HG02943 (cell line): ENCODE measurements at regions not wholly inside any gene's neighbourhood (a gene's known extent, or its start where the extent isn't known, plus 50 kb on each side); places are given as distances from the start of the nearest gene placed in this dataset.
"Not testable (repeated sequence)": the region's sequence is repeated elsewhere in the genome, so short reads cannot be mapped to it uniquely, and the experiment has no call there.

ENCODE experiments used
- ATAC-seq: cut with Tn5 transposase; IDR thresholded peaks from one replicate; pipeline ENCODE4 v1.9.1; 2021; ENCODE audit warnings: mild to moderate bottlenecking, low read depth, moderate library complexity; ENCODE audit not compliant: unreplicated experiment

DNA sequence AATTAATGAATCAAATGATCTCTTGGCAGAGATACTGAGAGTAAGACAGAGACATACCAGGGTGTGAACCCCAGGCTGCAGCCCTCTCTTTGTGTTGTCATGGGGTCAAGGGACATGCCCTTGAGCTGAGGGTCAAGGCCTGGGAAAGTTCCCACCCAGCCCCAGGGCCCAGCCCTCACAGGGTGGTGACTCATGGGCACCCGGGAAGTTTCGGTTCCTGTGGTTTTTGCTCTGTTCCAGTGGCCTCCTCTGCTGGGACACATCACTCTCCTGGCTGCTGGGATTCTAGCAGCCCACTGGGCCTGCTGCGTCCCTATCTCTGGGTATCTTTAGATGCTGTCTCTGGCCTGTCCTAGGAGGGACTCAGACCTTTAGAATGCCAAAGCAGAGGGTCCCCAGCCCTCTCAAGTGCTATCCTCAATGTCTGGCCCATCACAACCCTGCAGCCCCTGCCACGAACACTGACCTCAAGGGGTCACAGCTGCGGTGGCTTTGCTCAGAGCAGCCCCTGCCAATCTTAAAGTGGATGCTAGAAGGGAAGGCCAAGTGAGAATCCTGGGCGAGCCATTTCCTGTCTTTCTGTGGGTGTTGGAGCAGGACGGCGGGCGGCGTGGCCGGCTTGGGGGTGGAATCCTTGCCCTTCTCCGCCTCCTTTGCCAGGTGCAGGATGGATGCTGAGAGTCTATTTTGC, 148.4 kb upstream of the TLE3 start:
- no peak for ATAC-seq

DNA sequence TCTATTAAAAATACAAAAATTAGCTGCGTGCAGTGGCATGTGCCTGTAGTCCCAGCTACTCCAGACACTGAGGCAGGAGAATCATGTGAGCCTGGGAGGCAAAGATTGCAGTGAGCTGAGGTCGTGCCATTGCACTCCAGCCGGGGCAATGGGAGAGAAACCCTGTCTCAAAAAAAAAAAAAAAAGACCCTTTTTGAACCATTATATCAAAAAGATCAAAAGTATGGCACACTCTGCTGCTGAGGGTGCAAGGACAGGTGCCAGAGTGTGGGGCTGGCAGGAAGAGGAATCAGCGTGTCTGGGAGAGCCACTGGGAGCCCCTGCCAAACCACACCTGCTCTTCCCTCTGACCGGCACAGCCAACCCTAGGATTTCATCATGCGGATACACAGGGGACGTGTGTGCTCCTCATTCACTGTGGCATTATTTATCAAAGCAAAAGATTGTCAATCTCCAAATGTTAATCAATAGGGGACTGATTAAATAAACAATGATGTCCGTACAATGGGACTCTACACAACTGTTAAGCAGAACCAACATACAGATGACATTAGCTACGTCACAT, 147.3 kb upstream of the TLE3 start:
- no peak for ATAC-seq

DNA sequence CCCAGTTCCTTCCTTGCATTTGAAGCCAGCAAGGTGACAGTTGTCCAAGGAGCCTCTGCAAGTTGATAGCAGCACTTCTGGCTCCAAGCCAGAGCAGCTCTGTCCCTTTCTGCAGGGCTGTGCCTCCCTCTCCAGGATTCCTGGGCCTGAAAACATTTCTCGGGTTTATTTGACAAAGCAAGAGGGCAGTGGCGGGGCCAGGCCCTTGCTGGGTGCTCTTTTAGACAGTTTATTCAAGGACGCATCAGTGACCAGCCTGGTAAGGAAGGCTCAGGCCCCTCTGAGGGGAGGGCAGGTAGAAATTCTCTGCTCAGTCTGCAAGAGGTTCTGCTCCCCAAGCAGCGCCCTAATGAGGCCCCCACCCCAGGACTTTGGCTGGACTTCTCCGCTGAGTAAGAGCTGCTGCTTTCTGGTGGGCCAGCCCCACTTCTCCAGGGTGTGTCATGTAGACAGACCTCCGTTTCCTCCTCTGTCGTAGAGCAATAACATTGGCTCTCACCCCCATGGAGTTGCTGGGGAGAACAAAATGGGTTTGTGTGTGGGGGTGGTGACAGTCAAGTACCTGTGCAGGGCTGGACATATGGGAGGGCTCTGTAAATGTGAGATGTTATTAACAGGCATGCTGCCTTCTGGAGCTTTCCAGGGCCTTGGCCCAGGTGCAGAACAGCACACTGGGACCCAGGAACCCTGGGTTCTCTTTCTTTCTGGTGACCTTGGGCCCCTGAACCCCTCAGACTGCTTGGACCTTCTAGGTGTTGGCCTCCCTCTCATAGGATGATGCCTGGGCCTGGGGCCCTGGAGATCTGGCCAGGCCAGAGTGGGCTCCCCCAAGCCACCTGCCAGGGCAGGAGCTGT, 146.2 kb upstream of the TLE3 start:
- no peak for ATAC-seq

DNA sequence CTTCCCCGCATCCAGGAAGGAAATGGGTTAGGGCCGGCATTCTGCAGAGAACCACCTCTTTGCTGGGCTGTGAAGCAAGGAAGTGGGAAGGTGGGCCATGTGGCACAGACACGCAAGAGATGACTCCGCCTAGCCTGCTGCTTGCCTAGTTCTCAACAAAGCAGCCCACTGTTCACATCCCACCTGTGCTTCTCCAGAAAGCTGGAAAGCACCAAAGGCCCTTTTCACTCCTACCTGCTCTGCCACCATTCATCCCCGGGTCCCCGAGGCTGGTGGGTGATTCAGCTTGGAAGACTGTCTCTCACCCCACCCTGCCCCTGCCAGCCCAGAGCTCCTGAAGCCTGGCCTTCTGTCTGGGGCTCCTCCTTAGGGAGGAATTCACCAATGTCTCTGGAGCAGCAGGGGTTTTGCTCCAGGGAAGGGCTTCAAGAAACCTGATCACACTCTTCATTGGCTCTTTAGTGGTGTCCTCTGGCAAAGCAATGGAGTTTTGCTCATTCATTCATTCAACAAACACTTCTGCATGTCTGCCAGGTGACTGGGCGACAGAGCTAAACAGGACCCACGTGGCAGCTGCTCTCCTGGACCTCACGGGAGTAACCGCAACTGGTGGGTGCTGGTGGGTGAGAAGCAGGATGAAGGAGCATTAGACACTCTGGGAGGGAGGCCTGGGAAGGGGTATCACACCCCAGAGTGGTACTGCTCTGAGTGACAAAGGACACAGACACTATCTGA, 145.4 kb upstream of the TLE3 start:
- ATAC-seq: no peak

DNA sequence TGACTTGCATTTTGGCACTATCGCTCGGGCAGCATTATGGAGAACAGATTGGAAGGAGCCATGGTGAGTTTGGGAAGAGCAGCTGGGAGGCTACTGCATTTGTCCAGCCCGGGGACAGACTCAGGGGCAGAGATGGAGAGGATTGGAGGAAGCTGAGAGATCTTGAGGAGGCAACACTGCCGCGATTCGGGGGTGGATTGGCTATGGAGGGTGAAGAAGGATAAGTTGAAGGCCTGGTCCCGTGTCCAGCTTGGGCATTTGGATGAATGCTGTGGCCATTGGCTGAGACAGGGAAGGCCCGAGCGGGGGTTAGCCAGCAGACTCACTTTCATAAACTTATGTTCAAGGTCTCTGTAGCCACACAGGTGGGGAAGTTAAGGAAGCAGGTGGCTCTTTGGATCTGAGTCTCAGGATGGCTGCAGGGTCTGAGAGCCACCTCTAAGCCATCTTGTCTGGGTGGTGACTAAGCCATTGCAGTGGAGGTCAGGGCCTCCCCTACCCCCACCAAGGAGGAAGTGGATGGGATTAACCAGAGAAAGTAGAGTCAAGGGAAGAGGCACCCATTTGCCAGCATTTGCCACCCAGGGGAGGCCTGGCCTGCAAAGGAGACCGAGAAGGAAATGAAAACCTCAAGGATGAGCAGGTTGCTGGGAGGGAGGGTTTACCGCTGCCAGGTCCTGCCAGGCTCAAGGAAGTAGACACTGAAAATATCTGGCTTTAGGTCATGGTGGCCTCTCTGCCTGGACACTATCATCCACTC, 144.0 kb upstream of the TLE3 start:
- ATAC-seq: no peak

DNA sequence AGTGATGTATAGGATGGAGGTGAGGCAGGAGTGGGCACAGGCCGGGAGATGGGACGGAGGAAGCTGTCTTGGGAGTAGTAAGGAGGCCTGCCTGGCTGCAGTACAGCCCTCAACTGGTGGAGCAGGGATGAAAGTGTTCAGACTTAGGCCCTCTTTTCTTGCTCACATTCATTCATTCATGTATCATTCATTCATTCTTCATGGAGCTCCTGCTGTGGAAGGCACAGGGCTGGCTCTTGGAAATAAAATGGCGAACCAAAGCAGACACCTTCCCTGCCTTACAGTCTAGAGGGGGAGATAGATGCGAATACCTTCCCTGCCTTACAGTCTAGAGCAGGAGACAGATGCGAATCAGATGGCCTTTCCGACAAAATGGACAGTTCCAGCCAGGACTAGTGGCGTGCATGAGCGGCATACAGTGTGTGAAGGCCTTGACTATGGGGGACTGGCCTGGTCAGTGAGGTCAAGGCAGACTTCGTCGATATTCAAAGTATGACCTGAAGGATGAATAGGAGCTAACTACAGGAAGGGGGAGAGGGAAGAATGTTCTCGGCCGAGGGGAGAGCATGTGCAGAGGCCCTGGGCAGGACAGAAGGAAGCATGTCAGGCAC, 143.2 kb upstream of the TLE3 start:
- no peak for ATAC-seq

DNA sequence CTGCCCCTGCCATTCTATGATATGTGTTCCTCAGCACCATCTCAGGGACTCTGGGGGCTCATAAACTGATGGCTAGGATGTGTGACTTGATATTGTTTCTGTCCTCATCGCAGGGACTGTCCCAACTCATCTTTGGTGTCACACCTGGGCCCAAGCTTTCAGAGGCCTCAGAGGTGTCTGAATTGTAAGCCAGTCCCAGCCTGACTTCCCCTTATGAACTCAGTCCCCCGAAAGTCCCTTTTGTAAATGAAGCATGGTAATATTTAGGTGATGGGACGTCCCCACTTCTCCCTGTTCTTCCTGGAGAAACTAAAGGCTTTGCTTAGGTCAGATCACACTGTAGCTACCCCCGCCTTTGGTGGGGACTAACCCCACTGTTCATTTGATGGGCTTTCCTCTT, 142.4 kb upstream of the TLE3 start:
- ATAC-seq: no peak

DNA sequence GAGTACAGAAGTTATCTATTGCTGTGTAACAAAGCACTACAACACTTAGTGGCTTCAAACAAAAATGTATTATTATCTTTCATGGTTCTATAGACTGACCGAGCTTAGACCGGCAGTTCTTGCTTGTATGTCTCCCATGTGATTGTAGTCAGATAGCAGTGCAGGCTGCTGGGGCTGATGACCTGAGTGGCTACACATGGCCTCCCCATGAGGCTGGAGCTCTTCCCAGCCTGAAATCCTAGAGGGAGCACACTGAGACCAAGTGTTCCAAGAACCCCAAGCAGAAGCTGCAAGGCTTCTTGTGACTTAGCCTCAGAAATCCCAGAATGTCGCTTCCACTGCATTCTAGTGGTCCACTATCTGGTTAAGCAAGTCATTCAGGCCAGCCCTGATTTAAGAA, 141.2 kb upstream of the TLE3 start:
- no peak for ATAC-seq

DNA sequence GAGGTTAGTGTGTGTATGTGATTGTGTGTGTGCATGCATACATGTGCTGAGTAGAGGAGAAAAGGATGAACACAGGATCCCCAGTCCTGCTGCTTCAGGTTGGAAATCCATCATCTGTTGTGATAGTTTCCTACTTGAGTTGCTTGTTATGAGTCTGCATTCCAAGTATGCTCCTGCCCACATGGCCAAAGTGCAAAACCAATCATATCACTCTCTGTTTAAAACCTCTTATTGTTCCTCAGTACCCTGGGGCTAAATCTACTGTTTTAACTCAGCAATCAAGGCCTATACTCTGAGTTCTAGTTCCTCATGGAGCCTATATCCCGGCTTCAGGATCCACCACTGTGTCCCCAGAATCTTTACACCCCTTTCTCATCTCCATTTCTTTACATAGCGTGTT, 139.9 kb upstream of the TLE3 start:
- ATAC-seq: no peak

DNA sequence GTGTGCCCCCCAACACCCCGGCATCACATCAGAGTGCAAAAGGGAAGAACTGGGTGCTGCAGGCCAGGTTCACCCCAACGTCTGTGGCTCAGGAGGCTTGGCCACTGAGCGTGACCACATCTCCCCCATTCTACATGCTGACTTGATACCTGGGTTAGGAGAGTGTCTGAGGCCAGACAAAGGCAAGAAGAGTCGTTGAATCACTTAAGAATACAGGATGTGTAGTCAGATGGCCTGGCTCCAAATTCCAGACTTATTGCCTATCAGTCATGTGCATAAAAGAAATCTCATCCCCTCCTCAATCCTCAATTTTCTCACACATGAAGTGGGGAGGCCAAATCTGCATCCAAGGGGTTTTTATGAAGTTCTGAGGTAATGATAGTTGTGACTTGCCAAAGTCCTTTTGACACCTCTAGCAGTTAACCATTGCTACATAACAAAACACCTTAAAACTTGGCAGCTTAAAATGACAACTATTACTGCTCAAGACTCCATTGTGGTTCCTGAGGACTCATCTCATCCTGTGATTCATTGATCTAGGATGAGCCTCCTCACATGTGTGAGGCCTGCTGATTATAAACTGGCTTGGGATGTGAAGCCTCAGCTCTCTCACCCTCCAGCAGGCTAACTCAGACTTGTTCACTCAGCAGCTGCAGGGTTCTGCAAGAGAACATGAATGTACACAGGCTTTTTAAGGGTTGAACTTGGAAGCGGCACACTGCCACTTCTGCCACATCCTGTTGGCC, 138.8 kb upstream of the TLE3 start:
- ATAC-seq: no peak

DNA sequence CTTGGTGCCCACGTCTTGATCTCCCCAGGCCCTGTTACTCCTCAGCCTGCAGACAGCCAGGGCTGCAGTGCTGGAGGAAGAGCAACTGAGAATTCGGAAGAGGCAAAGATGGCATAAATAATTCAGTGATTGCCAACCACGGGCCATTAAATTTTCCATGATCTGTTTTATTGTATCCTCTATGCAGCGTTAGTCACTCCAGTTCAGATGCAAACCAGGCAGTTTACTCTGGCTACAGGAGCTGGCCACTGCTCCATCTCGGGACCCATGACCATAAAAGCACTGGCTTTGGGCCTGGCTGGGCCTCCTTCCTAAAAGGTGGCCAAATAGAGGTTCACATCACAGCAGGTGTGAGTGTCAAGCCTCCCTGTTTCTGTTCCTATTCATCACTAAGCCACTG, 137.6 kb upstream of the TLE3 start:
- no peak for ATAC-seq

DNA sequence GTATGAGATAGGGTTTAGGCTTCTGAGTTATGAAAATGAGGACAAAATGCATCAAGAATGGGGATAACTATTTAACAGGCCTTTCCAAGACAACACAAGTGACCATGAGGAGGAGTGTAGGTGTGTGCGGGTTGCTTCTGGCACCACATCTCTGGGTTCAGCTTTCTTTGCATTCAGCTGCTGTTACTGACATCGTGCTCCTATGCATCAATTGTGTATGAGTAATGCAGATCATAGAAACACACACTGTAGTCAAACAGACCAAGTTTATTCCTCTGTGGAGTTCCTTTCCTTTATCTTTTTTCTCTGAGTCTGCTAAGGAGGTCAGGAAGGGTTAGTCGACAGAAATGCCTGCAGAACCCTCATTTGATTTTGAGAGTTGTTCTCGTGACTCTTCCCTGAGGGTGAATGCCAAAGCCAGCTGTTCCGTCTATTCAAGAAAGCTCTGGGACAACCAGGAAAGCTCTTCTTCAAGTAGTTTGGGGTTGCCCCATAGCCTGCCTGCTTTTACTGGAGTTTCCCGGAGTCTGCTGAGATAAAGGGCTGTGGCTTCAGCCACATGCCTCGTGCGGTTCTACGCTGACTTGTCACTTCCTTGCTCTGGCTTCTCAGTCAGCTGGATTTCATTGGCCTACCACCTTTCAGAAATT, 136.7 kb upstream of the TLE3 start:
- no peak for ATAC-seq

DNA sequence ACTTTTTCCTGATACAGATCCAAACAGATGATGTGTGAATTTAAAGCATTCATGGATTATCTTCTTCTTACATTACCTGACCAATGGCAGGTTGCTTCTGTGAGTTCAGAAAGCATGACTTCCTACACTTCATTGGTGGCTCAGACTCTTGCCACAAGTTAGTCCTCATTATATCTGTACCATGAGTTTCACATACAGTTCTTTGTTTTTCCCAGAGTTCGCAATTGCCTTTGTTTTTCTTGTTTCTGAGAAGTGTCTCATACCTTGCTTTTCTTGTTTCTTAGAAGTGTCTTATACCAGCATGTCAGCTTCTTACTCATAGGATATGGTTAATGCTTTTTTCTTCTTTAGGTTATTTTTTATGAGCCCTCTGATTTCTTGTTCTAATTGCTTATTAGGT, 133.8 kb upstream of the TLE3 start:
- no peak for ATAC-seq

DNA sequence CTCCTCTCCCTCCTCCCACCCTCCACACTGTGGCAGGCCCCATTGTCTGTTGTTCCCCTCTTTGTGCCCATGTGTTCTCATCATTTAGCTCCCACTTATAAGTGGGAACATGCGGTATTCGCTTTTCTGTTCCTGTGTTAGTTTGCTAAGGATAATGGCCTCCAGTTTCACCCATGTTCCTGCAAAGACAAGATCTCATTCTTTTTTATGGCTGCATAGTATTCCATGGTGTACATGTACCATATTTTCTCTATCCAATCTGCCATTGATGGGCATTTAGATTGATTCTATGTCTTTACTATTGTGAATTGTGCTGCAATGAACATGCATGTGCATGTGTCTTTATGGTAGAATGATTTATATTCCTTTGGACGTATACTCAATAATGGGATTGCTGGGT, 130.2 kb upstream of the TLE3 start:
- ATAC-seq: not testable (repeated sequence)

DNA sequence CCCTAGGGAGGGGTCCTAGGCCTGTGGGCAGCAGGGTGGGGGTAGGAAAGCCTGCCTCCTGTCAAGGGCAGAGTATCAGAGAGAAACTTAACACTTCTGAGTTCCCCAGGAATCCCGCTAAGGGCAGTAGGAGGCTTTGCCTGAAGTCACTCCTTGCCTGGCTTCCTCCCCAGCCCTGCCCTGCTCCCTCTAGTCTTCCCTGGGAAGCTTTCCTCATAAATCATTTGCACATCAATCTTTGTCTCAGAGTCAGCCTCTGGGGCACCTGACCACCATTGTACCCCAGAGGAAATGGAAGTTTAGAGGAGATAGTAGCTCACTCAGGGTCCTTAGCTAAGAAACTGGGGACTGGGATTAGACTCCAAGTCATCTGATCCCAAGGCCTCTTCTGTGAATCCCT, 129.4 kb upstream of the TLE3 start:
- no peak for ATAC-seq

DNA sequence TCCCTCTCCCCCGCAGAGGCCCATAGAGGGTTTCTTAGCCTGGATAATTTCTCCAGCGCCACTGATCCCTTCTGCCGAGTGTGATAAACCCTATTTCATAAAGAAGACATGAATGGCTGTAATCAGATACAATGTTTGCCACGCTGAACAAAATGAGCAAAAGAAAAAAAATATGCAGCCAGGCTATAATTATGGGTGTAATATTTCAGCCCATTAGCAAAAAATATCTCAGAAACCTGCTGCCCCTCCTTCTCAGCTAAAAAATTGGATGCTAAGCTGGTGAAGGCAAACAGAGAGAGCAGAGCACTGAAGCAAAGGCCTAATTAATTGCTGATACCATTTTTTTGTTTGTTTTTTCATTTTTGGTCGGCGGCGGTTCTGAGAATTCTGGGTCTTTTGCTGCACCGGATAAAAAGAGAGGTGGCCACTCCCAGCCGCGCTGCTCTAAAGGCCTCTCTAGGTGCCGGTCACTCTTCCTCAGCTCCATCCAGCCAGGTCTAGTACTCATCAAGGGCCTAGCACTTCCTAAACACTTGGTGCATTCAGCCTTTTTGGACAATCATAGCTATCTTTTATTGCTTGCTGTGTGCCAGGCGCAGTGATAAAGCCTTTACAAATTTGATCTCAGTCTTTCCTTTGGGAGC, 128.7 kb upstream of the TLE3 start:
- no peak for ATAC-seq

DNA sequence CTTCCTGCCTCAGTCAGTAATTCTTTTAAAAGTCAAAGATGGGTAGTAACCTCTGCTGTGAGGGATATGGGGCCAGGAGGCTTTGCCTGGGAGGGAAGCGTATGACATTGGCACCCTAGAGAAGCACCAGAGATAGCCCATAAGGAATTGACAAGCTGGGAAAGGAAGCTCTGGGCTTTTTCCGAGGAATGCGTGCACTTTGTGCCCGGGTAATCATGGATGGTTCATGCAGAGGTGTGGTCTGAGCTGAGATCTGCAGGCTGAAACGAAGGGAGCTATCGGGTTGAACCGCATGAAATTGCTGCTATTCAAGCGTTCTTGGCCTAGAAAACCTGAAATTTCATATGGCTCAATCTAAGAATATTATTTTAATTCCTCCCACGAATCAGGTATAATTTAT, 127.7 kb upstream of the TLE3 start:
- ATAC-seq: no peak

DNA sequence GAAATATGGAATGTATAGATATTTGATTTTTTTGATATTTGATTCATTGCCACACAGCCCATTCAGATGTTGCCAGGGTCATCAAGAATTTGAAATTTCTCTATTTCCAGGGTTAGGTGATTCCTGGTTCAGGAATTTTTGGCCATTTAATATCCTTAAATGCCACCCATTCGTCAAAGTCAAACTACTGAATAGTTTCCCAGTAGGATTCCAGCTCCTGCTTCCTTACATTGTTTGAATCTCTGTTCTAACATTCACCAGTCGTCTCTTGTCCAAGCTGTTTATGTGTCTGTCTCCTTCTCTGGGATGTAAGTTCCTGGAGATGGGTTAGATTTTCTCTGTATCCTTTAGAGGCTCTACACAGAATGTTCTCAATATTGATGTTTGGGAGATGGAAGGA, 124.9 kb upstream of the TLE3 start:
- no peak for ATAC-seq
